ENCODE measurements at regions not wholly inside any gene's neighbourhood (a gene's known extent, or its start where the extent isn't known, plus 50 kb on each side); places are given as distances from the start of the nearest gene placed in this dataset.
"Not testable (repeated sequence)": the region's sequence is repeated elsewhere in the genome, so short reads cannot be mapped to it uniquely, and the experiment has no call there.

DNA sequence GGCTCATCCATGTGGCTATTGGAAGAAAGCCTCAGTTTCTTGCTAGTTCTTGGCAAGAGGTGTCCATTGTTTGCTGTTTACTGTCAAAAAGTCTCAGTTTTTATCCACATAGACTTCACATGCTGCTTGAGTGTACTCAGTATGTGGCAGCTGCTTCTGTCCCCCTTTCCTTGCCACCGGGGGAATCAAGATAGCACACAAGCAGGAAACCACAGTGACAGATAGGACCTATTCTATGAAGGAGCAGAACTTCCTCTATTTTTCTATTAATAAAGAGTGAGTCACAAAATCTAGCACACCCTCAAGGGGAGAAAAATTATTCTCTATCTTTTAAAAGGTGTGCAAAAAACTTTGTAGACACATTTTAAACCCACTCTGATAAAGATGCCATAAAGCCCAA, 121.4 kb upstream of the GMNC start:
- no peak for DNase-seq

DNA sequence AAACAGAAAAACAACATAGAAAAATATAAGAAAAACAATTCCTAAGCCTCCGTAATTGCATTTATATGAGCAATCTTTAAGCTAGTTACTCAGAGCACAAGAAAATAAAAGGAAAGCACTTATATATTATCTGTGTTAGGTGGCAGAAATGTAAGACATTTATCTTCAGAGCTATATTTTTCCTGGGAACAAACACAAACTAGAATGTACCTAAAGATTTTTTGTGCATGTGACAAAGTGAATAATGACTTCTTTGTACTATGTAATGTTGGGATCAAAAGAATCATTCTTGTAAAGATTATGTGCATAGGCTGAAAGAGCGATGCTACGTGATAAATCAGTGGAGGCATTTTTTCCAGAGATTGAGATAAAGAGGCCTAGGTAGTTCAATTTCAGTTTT, 111.3 kb upstream of the GMNC start:
- DNase-seq: no peak

DNA sequence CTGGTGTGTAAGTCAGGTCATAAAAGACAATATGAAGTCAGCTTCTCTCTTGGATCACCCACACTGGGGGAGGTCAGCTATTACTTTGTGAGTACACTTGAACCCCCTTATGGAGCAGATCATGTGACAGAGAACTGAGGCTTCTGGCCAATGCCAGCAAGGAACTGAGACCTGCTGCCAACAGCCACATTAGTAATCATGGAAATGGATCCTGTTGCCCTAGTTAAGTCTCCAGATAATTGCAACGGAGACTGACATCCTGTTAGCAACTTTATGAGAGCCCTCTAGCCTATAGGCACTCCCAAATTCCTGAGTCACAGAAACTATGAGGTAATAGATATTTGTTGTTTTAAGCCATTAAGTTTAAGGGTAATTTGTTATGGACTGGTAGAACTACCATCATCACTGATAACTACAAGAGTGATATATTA, 110.4 kb upstream of the GMNC start:
- DNase-seq: no peak

DNA sequence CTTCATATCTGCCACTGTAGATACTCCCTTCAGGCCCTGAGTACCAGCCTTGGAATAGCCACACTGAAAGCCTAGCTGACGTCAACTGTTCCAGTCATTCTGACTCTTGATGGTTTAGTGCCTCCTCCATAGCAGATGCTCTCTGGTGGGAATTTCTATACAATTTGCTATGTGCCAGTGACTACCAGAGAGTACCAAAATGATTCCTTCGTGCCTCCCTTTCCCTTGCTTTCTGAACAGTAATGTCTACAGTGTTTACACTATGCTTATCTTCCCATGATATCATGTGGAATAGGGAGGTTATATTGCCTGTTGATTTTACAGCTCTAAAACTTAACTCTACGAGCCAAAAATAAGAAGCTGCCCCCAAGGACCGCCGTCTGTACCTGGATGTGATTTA, 109.7 kb upstream of the GMNC start:
- DNase-seq: no peak

DNA sequence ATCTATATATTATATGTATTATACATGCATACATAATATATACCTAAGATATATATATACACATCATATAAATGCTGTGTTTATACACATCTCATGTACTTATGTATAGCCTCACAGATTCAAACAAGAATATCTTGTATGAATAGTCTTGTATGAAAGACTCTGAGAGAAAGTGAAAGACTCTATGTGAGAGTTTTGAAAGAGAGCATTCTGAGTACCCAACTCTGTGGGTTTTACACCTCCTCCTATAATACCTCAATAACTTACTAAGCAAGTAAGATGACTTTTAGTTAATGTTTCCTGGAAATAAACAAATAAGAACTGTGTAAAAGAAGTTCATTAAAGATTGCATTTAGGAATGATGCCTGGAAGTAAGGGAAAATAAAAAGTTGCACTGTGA, 108.1 kb upstream of the GMNC start:
- no peak for DNase-seq

DNA sequence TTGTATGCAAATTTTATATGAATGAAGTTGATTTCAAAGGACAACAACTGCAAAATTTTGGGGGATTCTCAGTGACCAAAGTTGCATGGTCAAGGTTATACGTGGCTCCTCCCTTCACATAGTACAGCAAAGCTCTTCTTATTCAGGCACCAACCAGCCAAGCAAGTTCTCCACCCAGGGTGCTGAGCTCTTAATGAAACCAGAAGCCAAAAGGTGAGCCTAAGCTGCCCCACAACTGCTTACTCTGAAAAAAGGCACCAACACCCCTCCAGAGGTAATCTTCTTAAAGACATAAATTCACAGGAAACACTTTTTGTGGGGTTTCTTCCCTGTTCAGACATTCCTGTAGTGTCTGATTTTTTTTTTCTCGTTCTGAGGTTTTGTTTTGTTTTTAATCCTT, 106.1 kb upstream of the GMNC start:
- no peak for DNase-seq

DNA sequence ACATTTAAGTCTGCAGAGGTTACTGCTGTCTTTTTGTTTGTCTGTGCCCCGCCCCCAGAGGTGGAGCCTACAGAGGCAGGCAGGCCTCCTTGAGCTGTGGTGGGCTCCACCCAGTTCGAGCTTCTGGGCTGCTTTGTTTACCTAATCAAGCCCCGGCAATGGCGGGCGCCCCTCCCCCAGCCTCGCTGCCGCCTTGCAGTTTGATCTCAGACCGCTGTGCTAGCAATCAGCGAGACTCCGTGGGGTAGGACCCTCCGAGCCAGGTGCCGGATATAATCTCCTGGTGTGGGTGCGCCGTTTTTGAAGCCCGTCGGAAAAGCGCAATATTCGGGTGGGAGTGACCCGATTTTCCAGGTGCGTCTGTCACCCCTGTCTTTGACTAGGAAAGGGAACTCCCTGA, 102.4 kb upstream of the GMNC start:
- DNase-seq: not testable (repeated sequence)

DNA sequence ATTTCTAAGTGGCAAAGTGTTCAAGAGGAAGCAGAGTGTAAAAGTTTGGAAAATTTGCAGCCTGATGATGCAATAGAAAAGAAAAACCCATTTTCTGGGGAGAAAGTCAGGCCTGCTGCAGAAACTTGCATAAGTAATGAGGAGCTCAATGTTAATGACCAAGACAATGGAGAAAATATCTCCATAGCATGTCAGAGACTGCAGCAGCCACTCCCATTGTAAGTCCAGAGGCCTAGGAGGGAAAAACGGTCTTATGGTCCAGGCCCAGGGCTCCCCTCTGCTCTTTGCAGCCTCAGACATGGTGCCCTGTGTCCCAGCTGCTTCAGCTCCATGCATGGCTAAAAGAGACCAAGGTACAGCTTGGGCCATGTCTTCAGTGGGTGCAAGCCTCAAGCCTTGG, 96.6 kb upstream of the GMNC start:
- no peak for DNase-seq

DNA sequence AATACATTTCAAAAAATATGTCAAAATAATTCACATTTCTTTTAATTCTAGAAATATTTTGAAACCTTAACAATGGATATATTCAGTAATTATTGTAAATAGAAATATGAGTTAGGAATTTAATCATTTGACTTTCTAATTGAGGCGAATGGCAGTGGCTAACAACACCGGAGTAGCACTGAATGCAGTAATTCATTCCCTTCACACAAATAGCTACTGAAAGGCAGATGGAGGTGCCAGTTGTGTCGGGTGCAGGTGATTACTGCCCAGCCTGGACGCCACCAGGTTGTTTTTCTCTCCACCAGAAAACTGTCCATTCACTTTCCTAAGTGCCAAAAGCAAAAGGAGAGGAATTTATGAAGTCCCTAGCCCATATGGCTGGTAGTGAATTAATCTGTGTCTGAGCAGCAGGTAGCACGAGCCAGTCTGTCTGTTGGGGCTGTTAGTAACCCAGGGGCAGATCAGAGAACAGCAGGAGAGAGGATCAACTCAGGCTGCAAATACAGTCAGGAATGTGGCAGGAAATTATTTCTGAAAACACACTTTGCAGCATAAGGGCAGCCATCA, 79.3 kb upstream of the GMNC start:
- DNase-seq: no peak

DNA sequence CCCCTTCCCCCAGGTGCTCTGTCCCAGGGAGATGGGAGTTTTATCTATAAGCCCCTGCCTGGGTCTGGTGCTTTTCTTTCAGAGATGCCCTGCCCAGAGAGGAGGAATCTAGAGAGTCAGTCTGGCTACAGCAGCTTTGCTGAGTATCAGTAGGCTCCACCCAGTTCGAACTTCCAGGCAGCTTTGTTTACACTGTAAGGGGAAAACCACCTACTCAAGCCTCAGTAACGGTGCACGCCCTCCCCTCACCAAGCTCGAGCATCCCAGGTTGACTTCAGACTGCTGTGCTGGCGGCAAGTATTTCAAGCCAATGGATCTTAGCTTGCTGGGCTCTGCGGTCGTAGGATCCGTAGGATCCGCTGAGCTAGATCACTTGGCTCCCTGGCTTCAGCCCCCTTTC, 72.1 kb upstream of the GMNC start:
- DNase-seq: not testable (repeated sequence)

DNA sequence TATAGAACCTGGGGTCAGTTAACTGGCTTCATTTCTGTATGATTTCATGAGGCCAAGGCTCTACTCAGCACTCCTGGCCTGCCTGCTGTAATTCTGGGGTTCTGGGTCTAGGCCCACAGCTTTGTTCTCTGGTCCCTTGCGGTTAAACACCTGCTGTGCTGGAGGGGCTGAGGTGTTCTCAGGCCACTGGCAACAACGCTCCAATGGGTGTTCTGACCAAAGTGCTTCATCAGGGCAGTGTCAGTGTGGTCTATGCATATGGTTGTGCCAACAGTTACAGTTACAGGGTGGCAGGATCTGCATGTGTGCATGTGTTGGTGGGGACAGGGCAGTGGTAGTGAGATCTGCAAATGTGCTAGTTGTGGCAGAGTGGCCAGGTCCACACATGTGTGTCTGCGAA, 64.1 kb upstream of the GMNC start:
- DNase-seq: no peak

DNA sequence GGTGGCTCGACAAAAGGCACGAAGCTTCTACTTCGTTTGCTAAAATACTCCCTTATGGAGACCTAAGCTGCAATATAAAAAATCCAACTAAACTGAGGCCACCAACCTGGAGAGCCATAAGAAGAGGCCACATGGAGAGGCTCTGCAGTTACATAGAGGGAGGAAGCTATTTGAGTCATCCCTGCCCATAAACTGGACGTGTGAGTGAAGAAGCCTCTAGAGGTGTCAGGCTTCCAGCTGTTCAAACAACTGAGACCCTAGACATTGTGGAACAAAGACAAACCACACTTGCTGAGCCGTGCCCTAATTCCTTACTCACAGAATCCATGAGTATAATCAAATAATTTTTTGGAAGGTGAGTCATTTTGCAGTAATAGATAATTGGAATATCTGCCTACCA, 50.2 kb upstream of the GMNC start:
- DNase-seq: no peak
